SK-N-SH (cell line): ENCODE measurements at regions not wholly inside any gene's neighbourhood (a gene's known extent, or its start where the extent isn't known, plus 50 kb on each side); places are given as distances from the start of the nearest gene placed in this dataset.

Source experiments
- CTCF ChIA-PET: fragments of 300-600, 350-600 bp; formaldehyde crosslinking; extraction: SDS; loops from one replicate; lab custom pipeline; 2021; lab: Yijun Ruan, JAX
- POLR2A ChIA-PET: fragments of 350-600 bp; sonication (Branson Sonifier 250); formaldehyde crosslinking; extraction: SDS; loops from one replicate; lab custom pipeline; 2020; ENCODE audit warnings: antibody characterized with exemption, inconsistent platforms; lab: Yijun Ruan, JAX
- DNase-seq: peaks from one replicate; pipeline ENCODE4 v3.0.0; 2012
- H2AFZ ChIP-seq: fragments of 200-600 bp; sonication (generic); 2 replicates; pipeline ENCODE4 v1.8.1; 2016; ENCODE audit warnings: antibody characterized with exemption, mild to moderate bottlenecking, low read depth
- H3F3A ChIP-seq: fragments of 200-600 bp; sonication (generic); replicated peaks from 2 replicates; pipeline ENCODE3; 2016; ENCODE audit warnings: antibody characterized with exemption, mild to moderate bottlenecking; ENCODE audit not compliant: insufficient read depth
- H3K27ac ChIP-seq, 2 experiments: fragments of 200-500 bp in 1 of 2; fragments of 200-600 bp in 1 of 2; sonication (Bioruptor generic) in 1 of 2; sonication (generic), shearing (Covaris generic) in 1 of 2; 2 replicates each; pipeline versions ENCODE4 v1.5.1 to v1.6.1; 2014 to 2016; ENCODE audit warnings: low read depth in 2 of 2, inconsistent platforms in 1 of 2, low read length in 1 of 2, mild to moderate bottlenecking in 1 of 2, mixed read lengths in 1 of 2
- H3K27me3 ChIP-seq: fragments of 200-600 bp; sonication (generic), shearing (Covaris generic); 2 replicates; pipeline ENCODE4 v1.6.1; 2016; ENCODE audit warnings: mixed run types; ENCODE audit not compliant: insufficient read depth
- H3K36me3 ChIP-seq, 2 experiments: fragments of 200-500 bp in 1 of 2; fragments of 200-600 bp in 1 of 2; sonication (Bioruptor generic) in 1 of 2; sonication (generic) in 1 of 2; replicated peaks in 1 of 2; 2 replicates each; pipeline versions ENCODE3 to v1.5.1; 2014 to 2016; ENCODE audit warnings: low read length in 1 of 2, mild to moderate bottlenecking in 1 of 2; ENCODE audit not compliant: insufficient read depth in 2 of 2, control insufficient read depth in 1 of 2
- H3K4me1 ChIP-seq, 2 experiments: fragments of 200-500 bp in 1 of 2; fragments of 200-600 bp in 1 of 2; sonication (Bioruptor generic) in 1 of 2; sonication (generic), shearing (Covaris generic) in 1 of 2; 2 replicates each; pipeline versions ENCODE4 v1.5.1 to v1.6.1; 2014 to 2016; ENCODE audit warnings: low read depth in 1 of 2, low read length in 1 of 2, mixed run types in 1 of 2; ENCODE audit not compliant: insufficient read depth in 2 of 2, control insufficient read depth in 1 of 2
- H3K4me2 ChIP-seq: fragments of 200-600 bp; sonication (generic), shearing (Covaris generic); 2 replicates; pipeline ENCODE4 v1.6.1; 2017; ENCODE audit warnings: mixed run types
- H3K4me3 ChIP-seq, 2 experiments: fragments of 200-500 bp in 1 of 2; fragments of 200-600 bp in 1 of 2; sonication (Bioruptor generic) in 1 of 2; sonication (generic), shearing (Covaris generic) in 1 of 2; 2 replicates each; pipeline versions ENCODE4 v1.5.1 to v1.8.1; 2014 to 2016; ENCODE audit warnings: low read depth in 2 of 2, inconsistent platforms in 1 of 2, low read length in 1 of 2, mild to moderate bottlenecking in 1 of 2, mixed read lengths in 1 of 2, moderate library complexity in 1 of 2
- H3K79me2 ChIP-seq: fragments of 200-600 bp; sonication (generic); 2 replicates; pipeline ENCODE4 v1.8.1; 2017; ENCODE audit warnings: mild to moderate bottlenecking; ENCODE audit not compliant: insufficient read depth
- H3K9ac ChIP-seq: fragments of 200-600 bp; sonication (generic); 2 replicates; pipeline ENCODE4 v1.6.1; 2017; ENCODE audit warnings: mixed run types
- H3K9me2 ChIP-seq: fragments of 200-600 bp; sonication (generic); 2 replicates; pipeline ENCODE4 v1.6.1; 2017; ENCODE audit warnings: mixed run types
- H3K9me3 ChIP-seq: fragments of 200-600 bp; sonication (generic); 2 replicates; pipeline ENCODE4 v1.6.1; 2017; ENCODE audit warnings: mixed run types, mild to moderate bottlenecking, moderate library complexity
- H4K20me1 ChIP-seq: fragments of 200-600 bp; sonication (generic); 2 replicates; pipeline ENCODE4 v1.6.1; 2017; ENCODE audit warnings: mild to moderate bottlenecking, mixed run types; ENCODE audit not compliant: insufficient read depth
- CHD2 ChIP-seq: fragments of 150-350 bp; IDR thresholded peaks from 2 replicates; pipeline ENCODE4 v1.6.1; 2018; ENCODE audit warnings: low read length; ENCODE audit not compliant: partially characterized antibody
- EZH2phosphoT487 ChIP-seq: fragments of 200-600 bp; sonication (generic); IDR thresholded peaks from 2 replicates; pipeline ENCODE4 v1.6.1; 2017; ENCODE audit warnings: low read depth, mixed run types, mild to moderate bottlenecking, antibody characterized with exemption, moderate library complexity, borderline replicate concordance
- FOSL2 ChIP-seq: IDR thresholded peaks from 2 replicates; pipeline ENCODE4 v1.4.0; 2012; ENCODE audit warnings: low read depth, mild to moderate bottlenecking, moderate library complexity, borderline replicate concordance
- IRF3 ChIP-seq: fragments of 150-350 bp; IDR thresholded peaks from 2 replicates; pipeline ENCODE4 v1.6.1; 2016; ENCODE audit warnings: mild to moderate bottlenecking, low read depth, low read length
- JUND ChIP-seq: IDR thresholded peaks from 2 replicates; pipeline ENCODE4 v1.4.0; 2012
- MXI1 ChIP-seq: IDR thresholded peaks from 2 replicates; pipeline ENCODE4 v1.6.1; 2012; ENCODE audit warnings: mild to moderate bottlenecking, low read depth, low read length, improper control_type of control experiment
- NFIC ChIP-seq: IDR thresholded peaks from 2 replicates; pipeline ENCODE4 v1.4.0; 2012; ENCODE audit warnings: borderline replicate concordance
- RAD21 ChIP-seq: IDR thresholded peaks from 2 replicates; pipeline ENCODE4 v1.6.1; 2012; ENCODE audit warnings: mild to moderate bottlenecking, low read length
- RXRA ChIP-seq: IDR thresholded peaks from 2 replicates; pipeline ENCODE4 v1.4.0; 2012; ENCODE audit warnings: low read depth, mild to moderate bottlenecking, borderline replicate concordance
- SIN3A ChIP-seq: IDR thresholded peaks from 2 replicates; pipeline ENCODE4 v1.6.1; 2012; ENCODE audit warnings: low read depth, mild to moderate bottlenecking, low read length, moderate library complexity, borderline replicate concordance
- TAF1 ChIP-seq: IDR thresholded peaks from 2 replicates; pipeline ENCODE4 v1.6.1; 2012; ENCODE audit warnings: low read depth, mild to moderate bottlenecking, low read length, moderate library complexity, borderline replicate concordance
- TCF12 ChIP-seq: IDR thresholded peaks from 2 replicates; pipeline ENCODE4 v1.4.0; 2012
- TEAD4 ChIP-seq: IDR thresholded peaks from 2 replicates; pipeline ENCODE4 v1.4.0; 2012; ENCODE audit warnings: mild to moderate bottlenecking, borderline replicate concordance; ENCODE audit not compliant: insufficient read depth
- WGBS: methylation state at CpG from one replicate; pipeline ENCODE4 v1.1.6; 2017; ENCODE audit warnings: low lambda C conversion rate; 5-methylcytosine and 5-hydroxymethylcytosine counted together
- TF ChIP-seq, protein P1 (sequence below): IDR thresholded peaks from 2 replicates; pipeline ENCODE4 v1.4.0; 2012; ENCODE audit warnings: low read depth, borderline replicate concordance
- TF ChIP-seq, protein P2 (sequence below): fragments of 200-600 bp; sonication (generic); IDR thresholded peaks from 2 replicates; pipeline ENCODE4 v1.6.1; 2017; ENCODE audit warnings: antibody characterized with exemption, mild to moderate bottlenecking, moderate library complexity

DNA sequence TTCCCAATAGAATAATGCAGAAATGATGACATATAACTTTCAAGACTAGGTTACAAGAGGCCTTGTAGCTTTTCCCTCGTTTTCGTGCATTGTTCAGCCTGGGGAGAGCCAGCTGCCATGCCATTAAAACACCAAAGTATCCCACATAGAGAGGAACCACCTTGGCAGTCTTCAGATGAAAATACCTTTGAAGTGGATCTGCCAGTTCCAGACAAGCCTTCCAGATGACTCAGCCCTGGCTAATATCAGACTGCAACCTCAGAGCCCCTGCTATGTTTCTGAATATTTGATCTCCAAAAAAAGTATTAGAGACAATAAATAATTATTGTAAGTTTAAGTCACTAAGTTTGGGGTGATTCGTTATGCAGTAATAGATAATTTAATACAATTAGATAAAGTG, 294.3 kb upstream of the GBE1 start:
- no peaks in the 10 kb centered on the region for H3K4me1 ChIP-seq
- POLR2A ChIA-PET: no interaction called here
- DNase-seq: no peak
- H3K4me2 ChIP-seq: no peak overlapping the region
- TF ChIP-seq FOSL2: no peak
- TF ChIP-seq RXRA: no peak
- TF ChIP-seq, all 33 proteins: peak for 0
- no peaks in the 10 kb centered on the region for H3K36me3 ChIP-seq
- no peaks in the 10 kb centered on the region for H3K79me2 ChIP-seq
- H3K9me3 ChIP-seq: no peaks in the 10 kb centered on the region
- H3K4me3 ChIP-seq: no peak overlapping the region
- H4K20me1 ChIP-seq: no peaks in the 10 kb centered on the region
- no peaks in the 10 kb centered on the region for H3F3A ChIP-seq
- no peaks in the 10 kb centered on the region for H3K27me3 ChIP-seq
- 37% methylated on average over 3 of the region's 3 CpGs for WGBS
- no peak overlapping the region for H2AFZ ChIP-seq
- CTCF ChIA-PET: no interaction called here
- no peaks in the 10 kb centered on the region for H3K9me2 ChIP-seq
- H3K27ac ChIP-seq: no peak overlapping the region
- H3K9ac ChIP-seq: no peak overlapping the region

- no peaks in the 10 kb centered on the region for H3F3A ChIP-seq
- no peaks in the 10 kb centered on the region for H3K9me3 ChIP-seq
- H4K20me1 ChIP-seq: no peaks in the 10 kb centered on the region
- H3K27ac ChIP-seq: no peak overlapping the region
- no peak for DNase-seq
- CTCF ChIA-PET: interaction anchor here (0.6 kb wide), 1 partner anchor 838 kb away, joined by 3 read pairs; no protein-coding TSS in a partner anchor
- H3K4me2 ChIP-seq: no peak overlapping the region
- 80% methylated on average over 1 of the region's 1 CpG for WGBS
- H3K79me2 ChIP-seq: no peaks in the 10 kb centered on the region
- TF ChIP-seq IRF3 (no peak), EZH2phosphoT487 (no peak), NFIC (no peak), SIN3A (no peak), RXRA (no peak), TAF1 (no peak), JUND (no peak), FOSL2 (no peak), TCF12 (no peak), MXI1 (no peak), CHD2 (no peak), TEAD4 (no peak), RAD21 (no peak)
- TF ChIP-seq, protein P1, sequence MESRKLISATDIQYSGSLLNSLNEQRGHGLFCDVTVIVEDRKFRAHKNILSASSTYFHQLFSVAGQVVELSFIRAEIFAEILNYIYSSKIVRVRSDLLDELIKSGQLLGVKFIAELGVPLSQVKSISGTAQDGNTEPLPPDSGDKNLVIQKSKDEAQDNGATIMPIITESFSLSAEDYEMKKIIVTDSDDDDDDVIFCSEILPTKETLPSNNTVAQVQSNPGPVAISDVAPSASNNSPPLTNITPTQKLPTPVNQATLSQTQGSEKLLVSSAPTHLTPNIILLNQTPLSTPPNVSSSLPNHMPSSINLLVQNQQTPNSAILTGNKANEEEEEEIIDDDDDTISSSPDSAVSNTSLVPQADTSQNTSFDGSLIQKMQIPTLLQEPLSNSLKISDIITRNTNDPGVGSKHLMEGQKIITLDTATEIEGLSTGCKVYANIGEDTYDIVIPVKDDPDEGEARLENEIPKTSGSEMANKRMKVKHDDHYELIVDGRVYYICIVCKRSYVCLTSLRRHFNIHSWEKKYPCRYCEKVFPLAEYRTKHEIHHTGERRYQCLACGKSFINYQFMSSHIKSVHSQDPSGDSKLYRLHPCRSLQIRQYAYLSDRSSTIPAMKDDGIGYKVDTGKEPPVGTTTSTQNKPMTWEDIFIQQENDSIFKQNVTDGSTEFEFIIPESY: no peak
- TF ChIP-seq, protein P2, sequence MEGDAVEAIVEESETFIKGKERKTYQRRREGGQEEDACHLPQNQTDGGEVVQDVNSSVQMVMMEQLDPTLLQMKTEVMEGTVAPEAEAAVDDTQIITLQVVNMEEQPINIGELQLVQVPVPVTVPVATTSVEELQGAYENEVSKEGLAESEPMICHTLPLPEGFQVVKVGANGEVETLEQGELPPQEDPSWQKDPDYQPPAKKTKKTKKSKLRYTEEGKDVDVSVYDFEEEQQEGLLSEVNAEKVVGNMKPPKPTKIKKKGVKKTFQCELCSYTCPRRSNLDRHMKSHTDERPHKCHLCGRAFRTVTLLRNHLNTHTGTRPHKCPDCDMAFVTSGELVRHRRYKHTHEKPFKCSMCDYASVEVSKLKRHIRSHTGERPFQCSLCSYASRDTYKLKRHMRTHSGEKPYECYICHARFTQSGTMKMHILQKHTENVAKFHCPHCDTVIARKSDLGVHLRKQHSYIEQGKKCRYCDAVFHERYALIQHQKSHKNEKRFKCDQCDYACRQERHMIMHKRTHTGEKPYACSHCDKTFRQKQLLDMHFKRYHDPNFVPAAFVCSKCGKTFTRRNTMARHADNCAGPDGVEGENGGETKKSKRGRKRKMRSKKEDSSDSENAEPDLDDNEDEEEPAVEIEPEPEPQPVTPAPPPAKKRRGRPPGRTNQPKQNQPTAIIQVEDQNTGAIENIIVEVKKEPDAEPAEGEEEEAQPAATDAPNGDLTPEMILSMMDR: no peak
- TF ChIP-seq, all 33 proteins: peak for 0
- no peaks in the 10 kb centered on the region for H3K9me2 ChIP-seq
- H2AFZ ChIP-seq: no peak overlapping the region
- H3K4me3 ChIP-seq: no peak overlapping the region
- no peaks in the 10 kb centered on the region for H3K4me1 ChIP-seq
- no peaks in the 10 kb centered on the region for H3K27me3 ChIP-seq
- H3K9ac ChIP-seq: no peak overlapping the region
- no peaks in the 10 kb centered on the region for H3K36me3 ChIP-seq
- POLR2A ChIA-PET: no interaction called here
Observed at GRCh38 chr3:82054849-82055248, 293.4 kb upstream of the GBE1 start.
